ENCODE measurements at regions not wholly inside any gene's neighbourhood (a gene's known extent, or its start where the extent isn't known, plus 50 kb on each side); places are given as distances from the start of the nearest gene placed in this dataset.

DNA sequence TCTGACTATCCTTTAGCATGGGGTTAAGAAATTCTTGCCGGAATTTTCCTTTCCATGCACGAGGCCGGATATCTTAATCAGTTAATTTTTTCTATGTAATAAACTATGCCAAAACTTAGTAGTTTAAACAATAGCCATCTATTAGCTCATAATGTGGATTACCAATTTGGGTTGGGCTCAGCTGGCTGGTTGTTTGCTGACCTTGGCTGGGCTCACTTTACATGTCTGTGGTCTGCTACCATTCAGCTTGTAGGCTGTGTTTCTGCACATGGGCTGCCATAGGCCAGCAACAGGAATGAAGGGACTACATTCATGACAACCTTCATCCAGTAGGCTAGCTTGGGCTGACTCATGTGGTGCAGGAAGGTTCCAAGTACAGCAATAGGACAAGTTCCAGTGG lies 56.0 kb upstream of the NTPCR start:
- TF ChIP-seq CTCF (IDR thresholded peaks at IDR 0.05): no peak
- DNase-seq (ENCODE audit: low spot score in 2 of 2): no peak

GRCh38 chr1:232897949-232898465 lies 52.4 kb upstream of the NTPCR start:
- TF ChIP-seq CTCF (IDR thresholded peaks at IDR 0.05): no peak
- Histone ChIP-seq H3K36me3 (no peaks in the 10 kb centered on the region), H3K4me3 (no peak overlapping the region), H3K27ac (no peak overlapping the region), H3K4me1 (no peaks in the 10 kb centered on the region), H3K27me3 (no peaks in the 10 kb centered on the region), H3K9me3 (no peaks in the 10 kb centered on the region)
- DNase-seq (ENCODE audit: low spot score in 2 of 2): no peak
- intact Hi-C loops (cut with DNase I): no loop called here

More for the DNA sequence above, 56.0 kb upstream of the NTPCR start:
- Histone ChIP-seq H3K27me3 (no peaks in the 10 kb centered on the region), H3K4me1 (no peaks in the 10 kb centered on the region), H3K36me3 (no peaks in the 10 kb centered on the region), H3K4me3 (no peak overlapping the region), H3K9me3 (no peaks in the 10 kb centered on the region), H3K27ac (no peak overlapping the region)
- intact Hi-C loops (cut with DNase I): no loop called here

GRCh38 chr1:232899268-232899667 lies 51.1 kb upstream of the NTPCR start:
- Histone ChIP-seq H3K36me3 (no peaks in the 10 kb centered on the region), H3K4me3 (no peak overlapping the region), H3K27ac (no peak overlapping the region), H3K4me1 (no peaks in the 10 kb centered on the region), H3K27me3 (no peaks in the 10 kb centered on the region), H3K9me3 (no peaks in the 10 kb centered on the region)
- no peak for DNase-seq (ENCODE audit: low spot score in 2 of 2)
- intact Hi-C loops (cut with DNase I): no loop called here
- TF ChIP-seq CTCF (IDR thresholded peaks at IDR 0.05): no peak

- no peaks in the 10 kb centered on the region for H3K27me3 ChIP-seq
- no peak for TF ChIP-seq CTCF (IDR thresholded peaks at IDR 0.05)
- intact Hi-C loops (cut with DNase I): no loop called here
- no peak overlapping the region for H3K27ac ChIP-seq
- no peaks in the 10 kb centered on the region for H3K36me3 ChIP-seq
- no peaks in the 10 kb centered on the region for H3K9me3 ChIP-seq
- no peaks in the 10 kb centered on the region for H3K4me1 ChIP-seq
- no peak overlapping the region for H3K4me3 ChIP-seq
- no peak for DNase-seq (ENCODE audit: low spot score in 2 of 2)
These were observed 50.6 kb upstream of the NTPCR start for GRCh38 chr1:232899839-232900238.
